ENCODE measurements at regions not wholly inside any gene's neighbourhood (a gene's known extent, or its start where the extent isn't known, plus 50 kb on each side); places are given as distances from the start of the nearest gene placed in this dataset.

DNA sequence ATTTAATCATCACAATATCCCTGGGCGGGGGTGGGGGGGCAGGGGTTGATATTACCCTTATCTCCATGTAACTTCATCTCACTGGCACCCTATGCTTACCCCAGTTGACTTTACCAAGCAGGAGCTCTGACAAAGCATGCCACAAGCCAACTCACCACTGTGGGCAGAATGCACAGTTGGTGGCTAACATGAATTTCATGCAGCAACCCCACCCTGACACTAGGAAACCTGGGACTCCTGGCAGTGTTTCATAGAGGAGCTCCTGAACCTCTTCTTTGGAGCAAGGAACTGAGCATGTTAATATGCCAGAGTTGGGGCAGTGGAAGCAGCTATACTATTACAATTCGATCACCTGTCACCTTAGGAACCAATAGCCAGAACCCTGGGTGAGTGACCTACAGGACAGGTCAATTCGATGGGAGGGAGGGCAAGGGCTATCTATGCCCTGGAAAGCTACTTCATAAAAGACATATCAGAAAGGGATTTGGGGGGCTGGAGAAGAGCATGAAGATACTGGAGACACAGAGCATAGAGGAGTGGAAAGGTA lies 97.2 kb upstream of the ACSL4 start:
- TF ChIP-seq, protein P1, sequence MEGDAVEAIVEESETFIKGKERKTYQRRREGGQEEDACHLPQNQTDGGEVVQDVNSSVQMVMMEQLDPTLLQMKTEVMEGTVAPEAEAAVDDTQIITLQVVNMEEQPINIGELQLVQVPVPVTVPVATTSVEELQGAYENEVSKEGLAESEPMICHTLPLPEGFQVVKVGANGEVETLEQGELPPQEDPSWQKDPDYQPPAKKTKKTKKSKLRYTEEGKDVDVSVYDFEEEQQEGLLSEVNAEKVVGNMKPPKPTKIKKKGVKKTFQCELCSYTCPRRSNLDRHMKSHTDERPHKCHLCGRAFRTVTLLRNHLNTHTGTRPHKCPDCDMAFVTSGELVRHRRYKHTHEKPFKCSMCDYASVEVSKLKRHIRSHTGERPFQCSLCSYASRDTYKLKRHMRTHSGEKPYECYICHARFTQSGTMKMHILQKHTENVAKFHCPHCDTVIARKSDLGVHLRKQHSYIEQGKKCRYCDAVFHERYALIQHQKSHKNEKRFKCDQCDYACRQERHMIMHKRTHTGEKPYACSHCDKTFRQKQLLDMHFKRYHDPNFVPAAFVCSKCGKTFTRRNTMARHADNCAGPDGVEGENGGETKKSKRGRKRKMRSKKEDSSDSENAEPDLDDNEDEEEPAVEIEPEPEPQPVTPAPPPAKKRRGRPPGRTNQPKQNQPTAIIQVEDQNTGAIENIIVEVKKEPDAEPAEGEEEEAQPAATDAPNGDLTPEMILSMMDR (IDR thresholded peaks at IDR 0.05) = no peak
- TF ChIP-seq POLR2AphosphoS5 (IDR thresholded peaks at IDR 0.05; ENCODE audit: insufficient read depth in 1 of 2, low read depth in 1 of 2) = no peak
- TF ChIP-seq POLR2A (IDR thresholded peaks at IDR 0.05) = no peak
